T-helper 2 cell (primary cell): ENCODE measurements at regions not wholly inside any gene's neighbourhood (a gene's known extent, or its start where the extent isn't known, plus 50 kb on each side); places are given as distances from the start of the nearest gene placed in this dataset.
"Not testable (repeated sequence)": the region's sequence is repeated elsewhere in the genome, so short reads cannot be mapped to it uniquely, and the experiment has no call there.

Source experiments
- DNase-seq, 5 experiments: peaks; one replicate each; pipeline versions ENCODE4 v3.0.0 to v3.0.0-alpha.2; 2012 to 2022

GRCh38 chr17:20848869-20849443 is 193.9 kb downstream of the USP22 start:
- DNase-seq: not testable (repeated sequence)

- DNase-seq: peak in 1 of 5 experiments; percentile 8
Measured at GRCh38 chr17:20851591-20852238, 191.1 kb downstream of the USP22 start.

GRCh38 chr17:20852239-20852989 is 190.4 kb downstream of the USP22 start:
- peak in 1 of 5 experiments; percentile 77 for DNase-seq

GRCh38 chr17:20852990-20853370 is 189.8 kb downstream of the USP22 start:
- no peak for DNase-seq

GRCh38 chr17:20855910-20856470 is 186.8 kb downstream of the USP22 start:
- peak in 1 of 5 experiments; percentile 19 for DNase-seq

GRCh38 chr17:20866444-20867209 is 176.2 kb downstream of the USP22 start:
- DNase-seq: not testable (repeated sequence)

- not testable (repeated sequence) for DNase-seq
Measured at GRCh38 chr17:20867436-20867937, 175.3 kb downstream of the USP22 start.

GRCh38 chr17:20867938-20868661 is 174.7 kb downstream of the USP22 start:
- DNase-seq: not testable (repeated sequence)

GRCh38 chr17:20868662-20869007 is 174.2 kb downstream of the USP22 start:
- not testable (repeated sequence) for DNase-seq

GRCh38 chr17:20873173-20873572 is 169.6 kb downstream of the USP22 start:
- not testable (repeated sequence) for DNase-seq

GRCh38 chr17:20873688-20874328 is 169.0 kb downstream of the USP22 start:
- not testable (repeated sequence) for DNase-seq

GRCh38 chr17:20877384-20877783 is 165.4 kb downstream of the USP22 start:
- not testable (repeated sequence) for DNase-seq

- DNase-seq: no peak
Measured at GRCh38 chr17:20890338-20890737, 152.5 kb downstream of the USP22 start.

GRCh38 chr17:20895426-20895825 is 147.4 kb downstream of the USP22 start:
- not testable (repeated sequence) for DNase-seq

- peak in 2 of 5 experiments; percentile 14 to 26 for DNase-seq
Measured at GRCh38 chr17:20896153-20896649, 146.6 kb downstream of the USP22 start.

- DNase-seq: not testable (repeated sequence)
Measured at GRCh38 chr17:20898726-20899125, 144.1 kb downstream of the USP22 start.

- DNase-seq: not testable (repeated sequence)
Measured at GRCh38 chr17:20902496-20902895, 140.3 kb downstream of the USP22 start.

GRCh38 chr17:20903549-20903948 is 139.3 kb downstream of the USP22 start:
- DNase-seq: not testable (repeated sequence)

GRCh38 chr17:20908313-20909267 is 134.2 kb downstream of the USP22 start:
- DNase-seq: peak; percentile 39 to 87 (median 60)

GRCh38 chr17:20914658-20915057 is 128.2 kb downstream of the USP22 start:
- DNase-seq: no peak
